HepG2 (cell line): ENCODE measurements at regions not wholly inside any gene's neighbourhood (a gene's known extent, or its start where the extent isn't known, plus 50 kb on each side); places are given as distances from the start of the nearest gene placed in this dataset.

Experiments
- ESRRA ChIP-seq: sonication (generic); formaldehyde crosslinking; IDR thresholded peaks from 2 replicates; pipeline ENCODE4 v1.5.1; 2020; ENCODE audit warnings: mild to moderate bottlenecking, low read depth, missing genetic modification reagents
- IRF9 ChIP-seq: sonication (generic); formaldehyde crosslinking; IDR thresholded peaks from 2 replicates; pipeline ENCODE4 v1.8.0; 2022; ENCODE audit warnings: missing genetic modification reagents, mild to moderate bottlenecking, borderline replicate concordance
- NBN ChIP-seq: fragments of 450-650 bp; conservative IDR thresholded peaks from 2 replicates; pipeline ENCODE4 v1.6.1; 2017
- NFRKB ChIP-seq: fragments of 450-650 bp; IDR thresholded peaks from 2 replicates; pipeline ENCODE4 v1.6.1; 2017
- NR2C2 ChIP-seq: sonication (generic); formaldehyde crosslinking; IDR thresholded peaks from 2 replicates; pipeline ENCODE4 v1.4.0; 2020; ENCODE audit warnings: missing genetic modification reagents, mild to moderate bottlenecking, moderate library complexity, borderline replicate concordance
- POLR2A ChIP-seq, 2 experiments: IDR thresholded peaks; 2 replicates each; pipeline ENCODE4 v1.6.1; 2011; ENCODE audit warnings: low read depth in 2 of 2, low read length in 2 of 2, mild to moderate bottlenecking in 1 of 2, moderate library complexity in 1 of 2; ENCODE audit not compliant: insufficient read depth in 1 of 2
- RAD21 ChIP-seq: fragments of 450-650 bp; formaldehyde crosslinking; IDR thresholded peaks from 2 replicates; pipeline ENCODE4 v1.5.0; 2020; ENCODE audit warnings: mild to moderate bottlenecking
- ZNF296 ChIP-seq: sonication (generic); formaldehyde crosslinking; conservative IDR thresholded peaks from 2 replicates; pipeline ENCODE4 v1.5.0; 2020; ENCODE audit warnings: mild to moderate bottlenecking, missing genetic modification reagents
- ZNF704 ChIP-seq: sonication (generic); formaldehyde crosslinking; IDR thresholded peaks from 2 replicates; pipeline ENCODE4 v1.8.1; 2023; ENCODE audit warnings: mild to moderate bottlenecking, inconsistent platforms, moderate library complexity, missing genetic modification reagents, borderline replicate concordance
- ZSCAN5A ChIP-seq: sonication (generic); formaldehyde crosslinking; IDR thresholded peaks from 2 replicates; pipeline ENCODE4 v1.8.0; 2022; ENCODE audit warnings: mild to moderate bottlenecking, missing genetic modification reagents, borderline replicate concordance
- TF ChIP-seq, protein P1 (sequence below): sonication (generic); formaldehyde crosslinking; IDR thresholded peaks from 2 replicates; pipeline ENCODE4 v1.5.0; 2020; ENCODE audit warnings: mild to moderate bottlenecking, missing genetic modification reagents, moderate library complexity
- TF ChIP-seq, protein P2 (sequence below), 2 experiments: sonication (generic) in 1 of 2; formaldehyde crosslinking in 1 of 2; IDR thresholded peaks; 2 replicates each; pipeline versions ENCODE4 v1.5.1 to v1.6.1; 2011 to 2020; ENCODE audit warnings: borderline replicate concordance in 1 of 2, low read depth in 1 of 2, low read length in 1 of 2, mild to moderate bottlenecking in 1 of 2, missing genetic modification reagents in 1 of 2, moderate library complexity in 1 of 2
- TF ChIP-seq, protein P3 (sequence below), 2 experiments: IDR thresholded peaks; 2 replicates each; pipeline ENCODE4 v1.6.1; 2011 to 2012; ENCODE audit warnings: low read length in 2 of 2, borderline replicate concordance in 1 of 2, low read depth in 1 of 2, mild to moderate bottlenecking in 1 of 2, moderate library complexity in 1 of 2
- TF ChIP-seq, protein P4 (sequence below): IDR thresholded peaks from 2 replicates; pipeline ENCODE4 v1.6.1; 2016; ENCODE audit warnings: low read depth, control low read depth

- TF ChIP-seq, protein P1, sequence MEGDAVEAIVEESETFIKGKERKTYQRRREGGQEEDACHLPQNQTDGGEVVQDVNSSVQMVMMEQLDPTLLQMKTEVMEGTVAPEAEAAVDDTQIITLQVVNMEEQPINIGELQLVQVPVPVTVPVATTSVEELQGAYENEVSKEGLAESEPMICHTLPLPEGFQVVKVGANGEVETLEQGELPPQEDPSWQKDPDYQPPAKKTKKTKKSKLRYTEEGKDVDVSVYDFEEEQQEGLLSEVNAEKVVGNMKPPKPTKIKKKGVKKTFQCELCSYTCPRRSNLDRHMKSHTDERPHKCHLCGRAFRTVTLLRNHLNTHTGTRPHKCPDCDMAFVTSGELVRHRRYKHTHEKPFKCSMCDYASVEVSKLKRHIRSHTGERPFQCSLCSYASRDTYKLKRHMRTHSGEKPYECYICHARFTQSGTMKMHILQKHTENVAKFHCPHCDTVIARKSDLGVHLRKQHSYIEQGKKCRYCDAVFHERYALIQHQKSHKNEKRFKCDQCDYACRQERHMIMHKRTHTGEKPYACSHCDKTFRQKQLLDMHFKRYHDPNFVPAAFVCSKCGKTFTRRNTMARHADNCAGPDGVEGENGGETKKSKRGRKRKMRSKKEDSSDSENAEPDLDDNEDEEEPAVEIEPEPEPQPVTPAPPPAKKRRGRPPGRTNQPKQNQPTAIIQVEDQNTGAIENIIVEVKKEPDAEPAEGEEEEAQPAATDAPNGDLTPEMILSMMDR (CRISPR knock-in tag) = no peak
- TF ChIP-seq NBN (no peak), ZNF296 (CRISPR knock-in tag) (no peak), ESRRA (no peak), POLR2A (IDR thresholded peaks at IDR 0.05; ENCODE audit: insufficient read depth in 1 of 2, low read depth in 2 of 2, low read length in 2 of 2) (no peak), IRF9 (CRISPR knock-in tag) (no peak), NFRKB (no peak), ZNF704 (CRISPR knock-in tag) (no peak), NR2C2 (CRISPR knock-in tag) (no peak), ZSCAN5A (CRISPR knock-in tag) (no peak), RAD21 (CRISPR knock-in tag) (no peak)
- TF ChIP-seq, protein P2, sequence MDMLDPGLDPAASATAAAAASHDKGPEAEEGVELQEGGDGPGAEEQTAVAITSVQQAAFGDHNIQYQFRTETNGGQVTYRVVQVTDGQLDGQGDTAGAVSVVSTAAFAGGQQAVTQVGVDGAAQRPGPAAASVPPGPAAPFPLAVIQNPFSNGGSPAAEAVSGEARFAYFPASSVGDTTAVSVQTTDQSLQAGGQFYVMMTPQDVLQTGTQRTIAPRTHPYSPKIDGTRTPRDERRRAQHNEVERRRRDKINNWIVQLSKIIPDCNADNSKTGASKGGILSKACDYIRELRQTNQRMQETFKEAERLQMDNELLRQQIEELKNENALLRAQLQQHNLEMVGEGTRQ (IDR thresholded peaks at IDR 0.05; ENCODE audit: low read depth, low read length) = no peak
- TF ChIP-seq, protein P2 (CRISPR knock-in tag; IDR thresholded peaks at IDR 0.05; ENCODE audit: borderline replicate concordance) = no peak
- TF ChIP-seq, protein P3, sequence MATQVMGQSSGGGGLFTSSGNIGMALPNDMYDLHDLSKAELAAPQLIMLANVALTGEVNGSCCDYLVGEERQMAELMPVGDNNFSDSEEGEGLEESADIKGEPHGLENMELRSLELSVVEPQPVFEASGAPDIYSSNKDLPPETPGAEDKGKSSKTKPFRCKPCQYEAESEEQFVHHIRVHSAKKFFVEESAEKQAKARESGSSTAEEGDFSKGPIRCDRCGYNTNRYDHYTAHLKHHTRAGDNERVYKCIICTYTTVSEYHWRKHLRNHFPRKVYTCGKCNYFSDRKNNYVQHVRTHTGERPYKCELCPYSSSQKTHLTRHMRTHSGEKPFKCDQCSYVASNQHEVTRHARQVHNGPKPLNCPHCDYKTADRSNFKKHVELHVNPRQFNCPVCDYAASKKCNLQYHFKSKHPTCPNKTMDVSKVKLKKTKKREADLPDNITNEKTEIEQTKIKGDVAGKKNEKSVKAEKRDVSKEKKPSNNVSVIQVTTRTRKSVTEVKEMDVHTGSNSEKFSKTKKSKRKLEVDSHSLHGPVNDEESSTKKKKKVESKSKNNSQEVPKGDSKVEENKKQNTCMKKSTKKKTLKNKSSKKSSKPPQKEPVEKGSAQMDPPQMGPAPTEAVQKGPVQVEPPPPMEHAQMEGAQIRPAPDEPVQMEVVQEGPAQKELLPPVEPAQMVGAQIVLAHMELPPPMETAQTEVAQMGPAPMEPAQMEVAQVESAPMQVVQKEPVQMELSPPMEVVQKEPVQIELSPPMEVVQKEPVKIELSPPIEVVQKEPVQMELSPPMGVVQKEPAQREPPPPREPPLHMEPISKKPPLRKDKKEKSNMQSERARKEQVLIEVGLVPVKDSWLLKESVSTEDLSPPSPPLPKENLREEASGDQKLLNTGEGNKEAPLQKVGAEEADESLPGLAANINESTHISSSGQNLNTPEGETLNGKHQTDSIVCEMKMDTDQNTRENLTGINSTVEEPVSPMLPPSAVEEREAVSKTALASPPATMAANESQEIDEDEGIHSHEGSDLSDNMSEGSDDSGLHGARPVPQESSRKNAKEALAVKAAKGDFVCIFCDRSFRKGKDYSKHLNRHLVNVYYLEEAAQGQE (IDR thresholded peaks at IDR 0.05; ENCODE audit: borderline replicate concordance in 1 of 2, low read depth in 1 of 2, low read length in 2 of 2) = no peak
- TF ChIP-seq, protein P4, sequence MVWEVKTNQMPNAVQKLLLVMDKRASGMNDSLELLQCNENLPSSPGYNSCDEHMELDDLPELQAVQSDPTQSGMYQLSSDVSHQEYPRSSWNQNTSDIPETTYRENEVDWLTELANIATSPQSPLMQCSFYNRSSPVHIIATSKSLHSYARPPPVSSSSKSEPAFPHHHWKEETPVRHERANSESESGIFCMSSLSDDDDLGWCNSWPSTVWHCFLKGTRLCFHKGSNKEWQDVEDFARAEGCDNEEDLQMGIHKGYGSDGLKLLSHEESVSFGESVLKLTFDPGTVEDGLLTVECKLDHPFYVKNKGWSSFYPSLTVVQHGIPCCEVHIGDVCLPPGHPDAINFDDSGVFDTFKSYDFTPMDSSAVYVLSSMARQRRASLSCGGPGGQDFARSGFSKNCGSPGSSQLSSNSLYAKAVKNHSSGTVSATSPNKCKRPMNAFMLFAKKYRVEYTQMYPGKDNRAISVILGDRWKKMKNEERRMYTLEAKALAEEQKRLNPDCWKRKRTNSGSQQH (CRISPR knock-in tag) = no peak
These were observed 818.9 kb upstream of the ACVR2A start for GRCh38 chr2:147025646-147026585.
